BE2C (cell line): ENCODE measurements at regions not wholly inside any gene's neighbourhood (a gene's known extent, or its start where the extent isn't known, plus 50 kb on each side); places are given as distances from the start of the nearest gene placed in this dataset.

Experiments used
- DNase-seq: peaks from one replicate; pipeline ENCODE4 v3.0.0-alpha.2; 2020
- H3K27me3 ChIP-seq: fragments of 250-450 bp; sonication (Bioruptor Pico); 2 replicates; pipeline ENCODE4 v1.5.1; 2020; ENCODE audit warnings: mild to moderate bottlenecking
- H3K36me3 ChIP-seq: fragments of 250-450 bp; sonication (Bioruptor Pico); 2 replicates; pipeline ENCODE4 v1.5.1; 2020; ENCODE audit warnings: mild to moderate bottlenecking
- H3K4me1 ChIP-seq: fragments of 250-450 bp; sonication (Bioruptor Pico); 2 replicates; pipeline ENCODE4 v1.5.1; 2020
- H3K4me3 ChIP-seq: 2 replicates; pipeline ENCODE4 v1.5.1; 2011; ENCODE audit warnings: low read depth, low read length
- H3K9me3 ChIP-seq: fragments of 250-450 bp; sonication (Bioruptor Pico); 2 replicates; pipeline ENCODE4 v1.5.1; 2020
- TF ChIP-seq, protein P1 (sequence below): IDR thresholded peaks from 2 replicates; pipeline ENCODE4 v1.5.1; 2012; ENCODE audit warnings: mild to moderate bottlenecking, low read depth, low read length

- no peaks in the 10 kb centered on the region for H3K4me1 ChIP-seq
- DNase-seq = no peak
- no peaks in the 10 kb centered on the region for H3K36me3 ChIP-seq
- H3K4me3 ChIP-seq = no peak overlapping the region
- no peaks in the 10 kb centered on the region for H3K27me3 ChIP-seq
- TF ChIP-seq, protein P1, sequence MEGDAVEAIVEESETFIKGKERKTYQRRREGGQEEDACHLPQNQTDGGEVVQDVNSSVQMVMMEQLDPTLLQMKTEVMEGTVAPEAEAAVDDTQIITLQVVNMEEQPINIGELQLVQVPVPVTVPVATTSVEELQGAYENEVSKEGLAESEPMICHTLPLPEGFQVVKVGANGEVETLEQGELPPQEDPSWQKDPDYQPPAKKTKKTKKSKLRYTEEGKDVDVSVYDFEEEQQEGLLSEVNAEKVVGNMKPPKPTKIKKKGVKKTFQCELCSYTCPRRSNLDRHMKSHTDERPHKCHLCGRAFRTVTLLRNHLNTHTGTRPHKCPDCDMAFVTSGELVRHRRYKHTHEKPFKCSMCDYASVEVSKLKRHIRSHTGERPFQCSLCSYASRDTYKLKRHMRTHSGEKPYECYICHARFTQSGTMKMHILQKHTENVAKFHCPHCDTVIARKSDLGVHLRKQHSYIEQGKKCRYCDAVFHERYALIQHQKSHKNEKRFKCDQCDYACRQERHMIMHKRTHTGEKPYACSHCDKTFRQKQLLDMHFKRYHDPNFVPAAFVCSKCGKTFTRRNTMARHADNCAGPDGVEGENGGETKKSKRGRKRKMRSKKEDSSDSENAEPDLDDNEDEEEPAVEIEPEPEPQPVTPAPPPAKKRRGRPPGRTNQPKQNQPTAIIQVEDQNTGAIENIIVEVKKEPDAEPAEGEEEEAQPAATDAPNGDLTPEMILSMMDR = no peak
- no peaks in the 10 kb centered on the region for H3K9me3 ChIP-seq
Measured at GRCh38 chr1:99086057-99086456, 81.4 kb upstream of the PLPPR5 start.

- no peaks in the 10 kb centered on the region for H3K9me3 ChIP-seq
- H3K27me3 ChIP-seq = no peaks in the 10 kb centered on the region
- no peaks in the 10 kb centered on the region for H3K36me3 ChIP-seq
- DNase-seq = no peak
- no peak overlapping the region for H3K4me3 ChIP-seq
- H3K4me1 ChIP-seq = no peaks in the 10 kb centered on the region
- TF ChIP-seq, protein P1 = no peak
Measured at GRCh38 chr1:99098589-99098988, 93.9 kb upstream of the PLPPR5 start.

GRCh38 chr1:99106274-99106673 is 101.6 kb upstream of the PLPPR5 start:
- Histone ChIP-seq H3K9me3 (no peaks in the 10 kb centered on the region), H3K4me3 (no peak overlapping the region), H3K27me3 (no peaks in the 10 kb centered on the region), H3K36me3 (no peaks in the 10 kb centered on the region), H3K4me1 (no peaks in the 10 kb centered on the region)
- no peak for DNase-seq
- TF ChIP-seq, protein P1 = no peak

- H3K4me1 ChIP-seq = no peaks in the 10 kb centered on the region
- TF ChIP-seq, protein P1 = no peak
- H3K27me3 ChIP-seq = no peaks in the 10 kb centered on the region
- DNase-seq = no peak
- H3K4me3 ChIP-seq = no peak overlapping the region
- peaks cover 2% of the 10 kb centered on the region; the same call in 1 of the 2 replicates for H3K9me3 ChIP-seq
- H3K36me3 ChIP-seq = no peaks in the 10 kb centered on the region
Measured at GRCh38 chr1:99107680-99108079, 103.0 kb upstream of the PLPPR5 start.

DNA sequence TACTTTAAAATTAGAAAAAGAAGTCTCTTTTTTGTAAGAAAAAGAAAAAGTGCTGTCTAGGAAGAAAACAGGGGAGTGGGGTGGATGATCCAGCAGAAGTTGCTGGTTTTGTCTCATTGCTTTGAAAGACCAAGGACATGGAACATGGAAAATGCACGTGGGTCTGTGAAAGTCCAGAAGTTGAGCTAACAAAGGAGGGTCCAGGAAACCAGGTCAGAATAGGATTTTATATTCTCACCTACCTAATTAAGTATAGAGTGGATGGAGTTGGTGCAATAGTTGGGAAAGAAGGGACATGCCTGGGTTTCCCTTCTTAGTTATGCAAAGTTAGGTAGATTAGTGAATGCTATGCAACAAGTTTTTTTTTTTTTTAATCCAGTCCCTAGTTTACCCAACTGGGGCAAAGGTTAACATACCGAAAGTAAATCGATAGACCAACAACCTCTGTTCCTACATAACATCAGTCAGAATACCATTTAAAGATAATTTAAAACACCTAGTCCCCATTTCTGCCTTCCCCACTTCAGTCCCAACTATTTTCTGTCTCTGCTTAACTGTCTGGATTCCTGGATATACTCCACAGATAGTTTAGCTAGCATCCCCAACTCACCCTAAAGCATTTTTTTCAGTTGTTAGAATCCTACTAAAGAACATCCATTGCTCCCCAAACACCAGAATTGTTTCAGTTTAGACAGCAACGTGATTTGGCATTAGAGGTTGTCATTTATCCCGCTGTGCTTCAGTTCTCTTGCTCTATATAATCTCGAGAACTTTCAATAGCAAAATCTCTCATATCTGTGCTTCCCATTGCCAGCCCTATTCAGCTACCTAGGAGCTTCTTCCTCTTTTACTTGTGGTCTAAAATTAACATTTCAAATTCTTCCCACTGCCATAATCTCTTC is 105.7 kb upstream of the PLPPR5 start:
- Histone ChIP-seq H3K27me3 (no peaks in the 10 kb centered on the region), H3K9me3 (peaks cover 2% of the 10 kb centered on the region; the same call in 1 of the 2 replicates), H3K4me3 (no peak overlapping the region), H3K4me1 (peaks cover under 1% of the 10 kb centered on the region; the same call in 1 of the 2 replicates), H3K36me3 (no peaks in the 10 kb centered on the region)
- DNase-seq = no peak
- TF ChIP-seq, protein P1 = no peak

- DNase-seq = no peak
- TF ChIP-seq, protein P1 = no peak
- Histone ChIP-seq H3K4me1 (peaks cover 5% of the 10 kb centered on the region; the same call in 1 of the 2 replicates), H3K9me3 (peaks cover 2% of the 10 kb centered on the region; the same call in 1 of the 2 replicates), H3K36me3 (no peaks in the 10 kb centered on the region), H3K4me3 (no peak overlapping the region), H3K27me3 (no peaks in the 10 kb centered on the region)
Measured at GRCh38 chr1:99115231-99115630, 110.6 kb upstream of the PLPPR5 start.
